GM21367 (cell line): ENCODE measurements at regions not wholly inside any gene's neighbourhood (a gene's known extent, or its start where the extent isn't known, plus 50 kb on each side); places are given as distances from the start of the nearest gene placed in this dataset.
"Not testable (repeated sequence)": the region's sequence is repeated elsewhere in the genome, so short reads cannot be mapped to it uniquely, and the experiment has no call there.

ENCODE experiments used
- ATAC-seq: cut with Tn5 transposase; IDR thresholded peaks from one replicate; pipeline ENCODE4 v1.9.1; 2021; ENCODE audit not compliant: unreplicated experiment

GRCh38 chr6:115814907-115815306 is 245.8 kb downstream of the FRK start:
- ATAC-seq: no peak

- ATAC-seq: no peak
Observed at GRCh38 chr6:115811541-115811940, 249.2 kb downstream of the FRK start.

- no peak for ATAC-seq
Observed at GRCh38 chr6:115798229-115798628, 262.5 kb downstream of the FRK start.

GRCh38 chr6:115796829-115797228 is 263.9 kb downstream of the FRK start:
- no peak for ATAC-seq

GRCh38 chr6:115796061-115796460 is 264.6 kb downstream of the FRK start:
- no peak for ATAC-seq

GRCh38 chr6:115783402-115784061 is 277.2 kb downstream of the FRK start:
- no peak for ATAC-seq

- ATAC-seq: no peak
Observed at GRCh38 chr6:115782612-115783011, 278.1 kb downstream of the FRK start.

GRCh38 chr6:115773741-115774140 is 286.9 kb downstream of the FRK start:
- no peak for ATAC-seq

GRCh38 chr6:115770851-115771250 is 289.8 kb downstream of the FRK start:
- ATAC-seq: no peak

- no peak for ATAC-seq
Observed at GRCh38 chr6:115768500-115768899, 292.2 kb downstream of the FRK start.

GRCh38 chr6:115767931-115768330 is 292.8 kb downstream of the FRK start:
- no peak for ATAC-seq

- ATAC-seq: no peak
Observed at GRCh38 chr6:115766745-115767462, 293.8 kb downstream of the FRK start.

- no peak for ATAC-seq
Observed at GRCh38 chr6:115765966-115766365, 294.7 kb downstream of the FRK start.

- no peak for ATAC-seq
Observed at GRCh38 chr6:115759051-115759450, 301.6 kb downstream of the FRK start.

- no peak for ATAC-seq
Observed at GRCh38 chr6:115753446-115753845, 307.2 kb downstream of the FRK start.

GRCh38 chr6:115750946-115751345 is 309.7 kb downstream of the FRK start:
- ATAC-seq: no peak

- no peak for ATAC-seq
Observed at GRCh38 chr6:115750292-115750691, 310.4 kb downstream of the FRK start.

GRCh38 chr6:115747719-115748118 is 313.0 kb downstream of the FRK start:
- ATAC-seq: no peak

- not testable (repeated sequence) for ATAC-seq
Observed at GRCh38 chr6:115746583-115746982, 314.1 kb downstream of the FRK start.

- ATAC-seq: no peak
Observed at GRCh38 chr6:115740907-115741306, 319.8 kb downstream of the FRK start.

- ATAC-seq: no peak
Observed at GRCh38 chr6:115735610-115736009, 325.1 kb downstream of the FRK start.

GRCh38 chr6:115733426-115733825 is 327.3 kb downstream of the FRK start:
- ATAC-seq: no peak

GRCh38 chr6:115729036-115729435 is 331.7 kb downstream of the FRK start:
- no peak for ATAC-seq
